Thymus (tissue), 11 donors: ENCODE measurements at regions not wholly inside any gene's neighbourhood (a gene's known extent, or its start where the extent isn't known, plus 50 kb on each side); places are given as distances from the start of the nearest gene placed in this dataset.

Experiments
- DNase-seq, 9 donors: peaks; one replicate each; pipeline ENCODE4 v3.0.0-alpha.2; 2013; ENCODE audit warnings: low spot score in 9 of 9, low read depth in 6 of 9, missing footprints in 1 of 9
- H3K27ac ChIP-seq, 2 donors: one replicate each; pipeline ENCODE4 v1.5.1; 2013; ENCODE audit warnings: control low read depth in 1 of 2, low read depth in 1 of 2, low read length in 1 of 2, mild to moderate bottlenecking in 1 of 2, moderate library complexity in 1 of 2
- H3K27me3 ChIP-seq, 2 donors: one replicate each; pipeline ENCODE4 v1.5.1; 2013; ENCODE audit warnings: low read length in 1 of 2; ENCODE audit not compliant: control insufficient read depth in 2 of 2, insufficient read depth in 1 of 2
- H3K36me3 ChIP-seq, 2 donors: one replicate each; pipeline ENCODE4 v1.5.1; 2013; ENCODE audit warnings: low read length in 1 of 2, mild to moderate bottlenecking in 1 of 2, moderate library complexity in 1 of 2; ENCODE audit not compliant: control insufficient read depth in 2 of 2, insufficient read depth in 2 of 2
- H3K4me1 ChIP-seq, 2 donors: one replicate each; pipeline ENCODE4 v1.5.1; 2013; ENCODE audit warnings: low read length in 2 of 2; ENCODE audit not compliant: control insufficient read depth in 2 of 2, insufficient read depth in 2 of 2
- H3K4me3 ChIP-seq, 2 donors: one replicate each; pipeline ENCODE4 v1.5.1; 2013; ENCODE audit warnings: low read length in 2 of 2, control low read depth in 1 of 2, mild to moderate bottlenecking in 1 of 2
- H3K9me3 ChIP-seq, 2 donors: one replicate each; pipeline ENCODE4 v1.5.1; 2013; ENCODE audit warnings: low read length in 1 of 2, mild to moderate bottlenecking in 1 of 2; ENCODE audit not compliant: control insufficient read depth in 2 of 2, insufficient read depth in 1 of 2
- WGBS: extraction: QIAGEN DNeasy Blood & Tissue Kit; methylation state at CpG from one replicate; pipeline ENCODE4 v1.1.7; 2013; 5-methylcytosine and 5-hydroxymethylcytosine counted together
- donor health status: healthy.

DNA sequence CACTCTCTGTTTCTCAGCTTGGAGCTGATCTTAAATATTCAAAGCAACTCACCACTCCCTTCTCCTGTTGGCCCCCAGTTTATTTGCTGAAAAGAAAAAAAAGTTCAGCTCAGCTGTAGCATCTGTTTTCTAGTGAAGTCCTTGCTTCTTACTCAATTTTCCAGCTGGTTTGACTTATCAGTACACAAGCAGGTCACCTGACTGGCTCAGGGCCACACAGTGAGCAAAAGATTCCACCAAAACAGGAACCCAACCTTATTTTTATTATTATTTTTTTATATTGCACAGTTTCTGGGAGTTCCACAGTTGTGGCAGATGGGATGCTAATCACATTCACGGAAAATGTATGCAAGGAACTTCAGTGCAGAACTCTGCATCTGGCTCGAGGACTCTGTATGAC is 390.7 kb upstream of the RGMA start:
- Histone ChIP-seq H3K4me3 (no peak overlapping the region), H3K27me3 (no peaks in the 10 kb centered on the region), H3K4me1 (no peaks in the 10 kb centered on the region), H3K27ac (no peak overlapping the region), H3K36me3 (no peaks in the 10 kb centered on the region), H3K9me3 (no peaks in the 10 kb centered on the region)
- DNase-seq = no peak
- WGBS = 87% methylated on average over 2 of the region's 2 CpGs

- H3K36me3 ChIP-seq = no peaks in the 10 kb centered on the region
- WGBS = 86% methylated on average over 5 of the region's 5 CpGs
- no peaks in the 10 kb centered on the region for H3K9me3 ChIP-seq
- no peak overlapping the region for H3K4me3 ChIP-seq
- H3K4me1 ChIP-seq = no peaks in the 10 kb centered on the region
- H3K27ac ChIP-seq = no peak overlapping the region
- H3K27me3 ChIP-seq = no peaks in the 10 kb centered on the region
- DNase-seq = no peak
These were observed 389.9 kb upstream of the RGMA start for GRCh38 chr15:93478947-93479346.

DNA sequence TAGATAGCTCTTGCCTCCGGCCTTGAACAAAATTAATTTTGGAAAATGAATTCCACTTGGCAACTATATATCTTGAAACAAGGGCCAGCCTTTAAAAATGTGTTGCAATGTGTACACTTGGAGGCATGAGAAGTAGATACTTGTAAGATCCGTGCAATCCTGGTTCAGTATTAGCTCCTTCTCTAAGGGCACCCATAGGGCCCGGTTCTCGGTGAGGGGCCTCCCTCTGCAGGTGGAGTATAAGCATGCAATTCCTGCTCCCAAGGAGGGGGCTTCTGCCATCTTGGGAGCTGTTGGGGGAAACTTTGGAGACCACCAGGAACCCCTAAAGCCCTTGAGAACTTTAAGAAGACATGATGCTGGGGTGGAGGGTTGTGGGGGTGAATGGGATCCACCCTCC is 388.7 kb upstream of the RGMA start:
- Histone ChIP-seq H3K4me3 (no peak overlapping the region), H3K27ac (no peak overlapping the region), H3K36me3 (no peaks in the 10 kb centered on the region), H3K27me3 (no peaks in the 10 kb centered on the region), H3K4me1 (no peaks in the 10 kb centered on the region), H3K9me3 (no peaks in the 10 kb centered on the region)
- WGBS = 93% methylated on average over 4 of the region's 4 CpGs
- DNase-seq = no peak

GRCh38 chr15:93477188-93477587 is 388.2 kb upstream of the RGMA start:
- DNase-seq = no peak
- Histone ChIP-seq H3K27ac (no peak overlapping the region), H3K4me1 (no peaks in the 10 kb centered on the region), H3K9me3 (no peaks in the 10 kb centered on the region), H3K36me3 (no peaks in the 10 kb centered on the region), H3K4me3 (no peak overlapping the region), H3K27me3 (no peaks in the 10 kb centered on the region)
- 65% methylated on average over 4 of the region's 4 CpGs for WGBS

GRCh38 chr15:93476491-93477177 is 387.6 kb upstream of the RGMA start:
- DNase-seq = no peak
- H3K9me3 ChIP-seq = no peaks in the 10 kb centered on the region
- H3K27ac ChIP-seq = no peak overlapping the region
- H3K4me1 ChIP-seq = no peaks in the 10 kb centered on the region
- no peaks in the 10 kb centered on the region for H3K36me3 ChIP-seq
- 88% methylated on average over 8 of the region's 8 CpGs for WGBS
- no peaks in the 10 kb centered on the region for H3K27me3 ChIP-seq
- H3K4me3 ChIP-seq = no peak overlapping the region

DNA sequence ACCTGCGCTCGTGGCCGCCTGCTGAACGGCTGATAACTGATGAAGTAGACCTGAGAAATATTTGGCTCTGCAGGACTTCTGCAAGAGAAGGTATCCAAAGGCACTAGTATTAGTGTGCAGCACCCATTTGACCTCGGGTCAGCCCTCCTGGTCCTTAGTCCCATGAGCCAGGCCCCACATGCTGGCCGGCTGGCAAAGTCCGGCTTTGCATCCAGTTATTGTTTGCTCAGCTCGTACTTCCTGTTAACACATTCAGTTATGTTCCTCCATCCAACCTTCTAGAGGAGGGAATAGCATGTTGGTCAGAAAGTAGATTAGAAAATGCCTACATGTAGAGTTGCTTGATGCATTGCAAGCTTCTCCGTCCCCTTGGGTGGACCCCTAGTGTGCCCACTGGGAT is 385.7 kb upstream of the RGMA start:
- DNase-seq = no peak
- H3K27ac ChIP-seq = no peak overlapping the region
- WGBS = 93% methylated on average over 9 of the region's 9 CpGs

DNA sequence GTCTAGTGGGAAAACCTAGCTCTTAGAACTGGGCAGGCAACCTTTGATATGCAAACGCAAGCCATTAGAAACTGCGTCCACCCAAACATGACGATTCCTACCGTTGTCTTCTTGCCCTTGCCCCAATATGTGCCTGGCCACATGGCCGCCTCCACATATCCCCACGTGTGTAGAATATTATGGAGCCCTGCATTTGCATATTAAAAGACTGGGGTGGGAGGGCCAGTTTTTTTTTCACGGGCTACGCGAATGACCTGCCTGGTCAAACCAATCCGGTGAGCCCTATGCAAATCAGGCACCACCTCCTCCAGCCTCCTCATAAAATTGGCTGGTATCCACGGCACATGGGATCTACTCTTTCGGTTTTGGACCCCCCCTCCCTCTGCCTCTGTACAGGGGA is 381.0 kb upstream of the RGMA start:
- no peak overlapping the region for H3K27ac ChIP-seq

More for the DNA sequence above, 385.7 kb upstream of the RGMA start:
- Histone ChIP-seq H3K9me3 (no peaks in the 10 kb centered on the region), H3K27me3 (no peaks in the 10 kb centered on the region), H3K4me1 (no peaks in the 10 kb centered on the region), H3K36me3 (no peaks in the 10 kb centered on the region), H3K4me3 (no peak overlapping the region)

GRCh38 chr15:93467337-93467736 is 378.3 kb upstream of the RGMA start:
- Histone ChIP-seq H3K9me3 (no peaks in the 10 kb centered on the region), H3K36me3 (no peaks in the 10 kb centered on the region), H3K27me3 (no peaks in the 10 kb centered on the region), H3K4me3 (no peak overlapping the region), H3K4me1 (peaks cover 0 to 5% of the 10 kb centered on the region in 2 donors), H3K27ac (no peak overlapping the region)
- 65% methylated on average over 3 of the region's 3 CpGs for WGBS
- DNase-seq = peak in 3 of 9 donors; percentile 11 to 45 (median 14)

More for the DNA sequence above, 381.0 kb upstream of the RGMA start:
- Histone ChIP-seq H3K4me1 (peaks cover 0 to 5% of the 10 kb centered on the region in 2 donors), H3K27me3 (no peaks in the 10 kb centered on the region), H3K36me3 (no peaks in the 10 kb centered on the region), H3K4me3 (no peak overlapping the region), H3K9me3 (no peaks in the 10 kb centered on the region)
- 92% methylated on average over 12 of the region's 12 CpGs for WGBS
- DNase-seq = no peak

- no peaks in the 10 kb centered on the region for H3K27me3 ChIP-seq
- no peaks in the 10 kb centered on the region for H3K9me3 ChIP-seq
- H3K36me3 ChIP-seq = no peaks in the 10 kb centered on the region
- H3K4me1 ChIP-seq = peaks cover 0 to 5% of the 10 kb centered on the region in 2 donors
- no peak overlapping the region for H3K27ac ChIP-seq
- WGBS = 89% methylated on average over 1 of the region's 1 CpG
- no peak for DNase-seq
- H3K4me3 ChIP-seq = no peak overlapping the region
These were observed 377.4 kb upstream of the RGMA start for GRCh38 chr15:93466380-93466779.
